ENCODE measurements at regions not wholly inside any gene's neighbourhood (a gene's known extent, or its start where the extent isn't known, plus 50 kb on each side); places are given as distances from the start of the nearest gene placed in this dataset.

DNA sequence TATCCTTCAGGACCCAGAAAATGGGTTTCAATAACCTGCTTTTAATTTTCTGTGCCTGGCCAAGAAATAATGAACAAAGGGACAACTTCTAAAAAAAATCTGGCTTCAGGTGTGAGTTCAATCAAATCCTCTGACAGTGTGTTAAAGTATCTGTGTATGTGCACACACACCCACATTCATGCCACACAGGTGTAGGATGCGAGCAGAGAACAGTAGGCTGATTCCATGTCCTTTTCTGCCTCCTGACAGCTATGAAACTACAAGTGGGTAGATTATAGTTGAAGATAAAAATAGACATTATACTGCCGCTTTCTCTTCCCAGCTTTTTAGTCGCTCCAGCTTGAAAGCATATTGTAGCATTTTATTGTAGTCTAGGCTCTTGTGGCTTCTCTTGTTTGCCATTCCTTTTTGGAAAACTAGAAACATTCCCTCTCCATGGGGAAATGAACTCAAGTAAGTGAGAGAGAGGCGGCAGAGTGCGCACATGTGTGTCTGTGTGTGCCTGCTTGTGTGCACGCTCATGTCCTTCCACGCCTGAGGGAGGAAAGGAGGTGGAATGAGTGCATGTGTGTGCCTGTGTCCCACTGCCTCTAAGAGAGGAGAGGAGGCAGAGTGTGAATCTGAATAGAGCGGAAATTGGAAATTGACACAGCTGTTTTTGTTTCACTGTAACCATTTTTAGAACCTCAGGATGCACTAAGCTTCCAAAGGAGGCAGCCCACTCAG, 273.0 kb downstream of the ELAVL2 start:
- Histone ChIP-seq H3K9me3 (ENCODE audit: control insufficient read depth in 2 of 2, low read length in 2 of 2) (no peaks in the 10 kb centered on the region), H3K4me1 (ENCODE audit: control insufficient read depth, insufficient read depth, low read length, poor library complexity, severe bottlenecking) (no peaks in the 10 kb centered on the region), H3K36me3 (ENCODE audit: control insufficient read depth, insufficient read depth, low read length) (no peaks in the 10 kb centered on the region), H3K27ac (ENCODE audit: insufficient read depth, low read length, poor library complexity, severe bottlenecking) (no peak overlapping the region), H3K4me3 (ENCODE audit: low read depth, low read length) (no peak overlapping the region), H3K27me3 (ENCODE audit: control insufficient read depth, insufficient read depth, low read length) (no peaks in the 10 kb centered on the region)
- Mint-ChIP-seq H3K4me3 (no peak overlapping the region), H3K9me3 (peaks cover 2 to 20% (median 12%) of the 10 kb centered on the region in 7 donors), H3K4me1 (no peaks in the 10 kb centered on the region), H3K36me3 (no peaks in the 10 kb centered on the region), H3K27me3 (no peaks in the 10 kb centered on the region), H3K27ac (no peak overlapping the region)
- ATAC-seq (ENCODE audit: low read depth in 2 of 2) (no peak), DNase-seq (no peak)

DNA sequence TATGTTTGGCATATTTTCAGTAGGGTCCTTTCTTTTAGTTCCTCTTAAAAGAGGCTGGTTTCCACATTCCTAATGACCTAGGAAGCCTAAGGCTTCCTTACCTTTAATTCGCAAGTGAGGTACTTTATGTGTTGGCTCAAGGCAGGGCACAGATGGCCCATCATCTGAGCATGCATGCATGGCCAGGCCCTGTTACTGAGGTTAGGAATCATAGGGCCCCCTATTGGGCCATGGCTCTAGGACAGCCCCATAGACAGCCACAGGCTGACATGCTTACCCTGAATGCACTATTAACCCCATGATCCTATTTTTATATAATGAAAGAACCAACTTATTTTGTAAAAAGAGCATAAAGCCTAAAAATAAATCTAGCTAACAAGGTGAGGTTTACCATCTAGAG, 271.4 kb downstream of the ELAVL2 start:
- Mint-ChIP-seq H3K36me3 (no peaks in the 10 kb centered on the region), H3K9me3 (peaks cover 2 to 20% (median 9%) of the 10 kb centered on the region in 7 donors), H3K4me1 (no peaks in the 10 kb centered on the region), H3K27me3 (no peaks in the 10 kb centered on the region), H3K4me3 (no peak overlapping the region), H3K27ac (no peak overlapping the region)
- ATAC-seq (ENCODE audit: low read depth in 2 of 2) (no peak), DNase-seq (no peak)
- Histone ChIP-seq H3K4me1 (ENCODE audit: control insufficient read depth, insufficient read depth, low read length, poor library complexity, severe bottlenecking) (no peaks in the 10 kb centered on the region), H3K27me3 (ENCODE audit: control insufficient read depth, insufficient read depth, low read length) (no peaks in the 10 kb centered on the region), H3K36me3 (ENCODE audit: control insufficient read depth, insufficient read depth, low read length) (no peaks in the 10 kb centered on the region), H3K27ac (ENCODE audit: insufficient read depth, low read length, poor library complexity, severe bottlenecking) (no peak overlapping the region), H3K9me3 (ENCODE audit: control insufficient read depth in 2 of 2, low read length in 2 of 2) (no peaks in the 10 kb centered on the region), H3K4me3 (ENCODE audit: low read depth, low read length) (no peak overlapping the region)

DNA sequence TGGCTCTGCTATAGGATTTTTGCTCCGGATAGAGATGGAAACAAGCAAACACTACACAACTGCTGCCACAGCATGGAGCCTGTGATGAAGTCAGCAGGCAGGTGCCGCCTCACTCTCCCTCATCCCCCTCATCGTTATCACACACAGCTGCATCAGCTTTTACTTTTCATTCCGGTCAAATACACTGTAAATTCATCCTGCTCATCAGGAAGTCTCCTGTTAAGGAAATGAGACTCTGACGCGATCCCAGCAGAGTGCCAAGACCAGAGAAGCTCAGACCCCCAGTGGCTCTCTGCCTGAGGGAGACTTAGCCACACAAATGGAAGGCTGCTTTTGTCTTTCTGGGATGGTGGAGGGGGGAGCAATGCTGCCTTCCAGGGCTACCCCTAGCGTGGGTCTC, 270.2 kb downstream of the ELAVL2 start:
- H3K36me3 ChIP-seq (ENCODE audit: control insufficient read depth, insufficient read depth, low read length), result no peaks in the 10 kb centered on the region
- Mint-ChIP-seq H3K4me3 (no peak overlapping the region), H3K27ac (no peak overlapping the region), H3K36me3 (no peaks in the 10 kb centered on the region), H3K9me3 (peaks cover 0 to 19% (median 5%) of the 10 kb centered on the region in 7 donors), H3K27me3 (no peaks in the 10 kb centered on the region), H3K4me1 (no peaks in the 10 kb centered on the region)
- no peaks in the 10 kb centered on the region for H3K9me3 ChIP-seq (ENCODE audit: control insufficient read depth in 2 of 2, low read length in 2 of 2)
- no peaks in the 10 kb centered on the region for H3K4me1 ChIP-seq (ENCODE audit: control insufficient read depth, insufficient read depth, low read length, poor library complexity, severe bottlenecking)
- no peak overlapping the region for H3K27ac ChIP-seq (ENCODE audit: insufficient read depth, low read length, poor library complexity, severe bottlenecking)
- no peaks in the 10 kb centered on the region for H3K27me3 ChIP-seq (ENCODE audit: control insufficient read depth, insufficient read depth, low read length)
- ATAC-seq (ENCODE audit: low read depth in 2 of 2) (no peak), DNase-seq (no peak)
- H3K4me3 ChIP-seq (ENCODE audit: low read depth, low read length), result no peak overlapping the region

GRCh38 chr9:23556459-23556858, 269.6 kb downstream of the ELAVL2 start:
- no peaks in the 10 kb centered on the region for H3K4me1 Mint-ChIP-seq
- H3K9me3 Mint-ChIP-seq, result peaks cover 0 to 19% (median 5%) of the 10 kb centered on the region in 7 donors
- no peaks in the 10 kb centered on the region for H3K27me3 Mint-ChIP-seq
- H3K4me3 Mint-ChIP-seq, result no peak overlapping the region
- H3K36me3 ChIP-seq (ENCODE audit: control insufficient read depth, insufficient read depth, low read length), result no peaks in the 10 kb centered on the region
- H3K4me1 ChIP-seq (ENCODE audit: control insufficient read depth, insufficient read depth, low read length, poor library complexity, severe bottlenecking), result no peaks in the 10 kb centered on the region
- H3K9me3 ChIP-seq (ENCODE audit: control insufficient read depth in 2 of 2, low read length in 2 of 2), result no peaks in the 10 kb centered on the region
- ATAC-seq (ENCODE audit: low read depth in 2 of 2) (no peak), DNase-seq (no peak)
- no peak overlapping the region for H3K27ac ChIP-seq (ENCODE audit: insufficient read depth, low read length, poor library complexity, severe bottlenecking)
- H3K4me3 ChIP-seq (ENCODE audit: low read depth, low read length), result no peak overlapping the region
- no peaks in the 10 kb centered on the region for H3K36me3 Mint-ChIP-seq
- no peaks in the 10 kb centered on the region for H3K27me3 ChIP-seq (ENCODE audit: control insufficient read depth, insufficient read depth, low read length)
- no peak overlapping the region for H3K27ac Mint-ChIP-seq

DNA sequence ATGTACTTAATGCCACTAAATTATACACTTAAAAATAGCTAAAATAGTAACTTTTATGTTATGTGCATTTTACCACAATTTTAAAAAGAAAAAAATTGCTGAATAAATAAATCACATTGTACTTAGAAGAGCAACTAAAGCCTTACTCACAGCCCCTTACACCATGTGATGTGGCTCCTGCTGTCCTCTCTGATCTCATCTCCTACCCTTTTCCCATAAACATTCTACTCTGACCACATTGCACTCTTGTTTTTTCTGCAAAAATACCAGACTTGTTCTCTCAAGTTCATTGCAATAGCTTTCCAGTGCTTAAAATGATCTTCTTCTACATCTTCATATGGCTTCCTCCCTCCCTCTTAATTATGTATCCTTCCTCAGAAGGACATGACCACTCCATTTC, 268.4 kb downstream of the ELAVL2 start:
- H3K9me3 Mint-ChIP-seq, result peaks cover 0 to 19% (median 5%) of the 10 kb centered on the region in 7 donors

GRCh38 chr9:23559522-23559921, 266.5 kb downstream of the ELAVL2 start:
- H3K36me3 Mint-ChIP-seq, result no peaks in the 10 kb centered on the region
- no peaks in the 10 kb centered on the region for H3K27me3 Mint-ChIP-seq
- ATAC-seq (ENCODE audit: low read depth in 2 of 2), result no peak
- Histone ChIP-seq H3K4me1 (ENCODE audit: control insufficient read depth, insufficient read depth, low read length, poor library complexity, severe bottlenecking) (no peaks in the 10 kb centered on the region), H3K4me3 (ENCODE audit: low read depth, low read length) (no peak overlapping the region), H3K36me3 (ENCODE audit: control insufficient read depth, insufficient read depth, low read length) (no peaks in the 10 kb centered on the region), H3K27me3 (ENCODE audit: control insufficient read depth, insufficient read depth, low read length) (no peaks in the 10 kb centered on the region), H3K27ac (ENCODE audit: insufficient read depth, low read length, poor library complexity, severe bottlenecking) (no peak overlapping the region), H3K9me3 (ENCODE audit: control insufficient read depth in 2 of 2, low read length in 2 of 2) (no peaks in the 10 kb centered on the region)
- no peak overlapping the region for H3K4me3 Mint-ChIP-seq
- no peak for DNase-seq
- peaks cover 0 to 21% (median 5%) of the 10 kb centered on the region in 7 donors for H3K9me3 Mint-ChIP-seq
- H3K27ac Mint-ChIP-seq, result no peak overlapping the region
- no peaks in the 10 kb centered on the region for H3K4me1 Mint-ChIP-seq

More for the DNA sequence above, 268.4 kb downstream of the ELAVL2 start:
- H3K36me3 ChIP-seq (ENCODE audit: control insufficient read depth, insufficient read depth, low read length), result no peaks in the 10 kb centered on the region
- H3K27me3 Mint-ChIP-seq, result no peaks in the 10 kb centered on the region
- H3K27ac Mint-ChIP-seq, result no peak overlapping the region
- H3K4me1 ChIP-seq (ENCODE audit: control insufficient read depth, insufficient read depth, low read length, poor library complexity, severe bottlenecking), result no peaks in the 10 kb centered on the region
- ATAC-seq (ENCODE audit: low read depth in 2 of 2), result no peak
- no peaks in the 10 kb centered on the region for H3K9me3 ChIP-seq (ENCODE audit: control insufficient read depth in 2 of 2, low read length in 2 of 2)
- H3K4me3 ChIP-seq (ENCODE audit: low read depth, low read length), result no peak overlapping the region
- H3K27ac ChIP-seq (ENCODE audit: insufficient read depth, low read length, poor library complexity, severe bottlenecking), result no peak overlapping the region
- no peaks in the 10 kb centered on the region for H3K4me1 Mint-ChIP-seq
- no peaks in the 10 kb centered on the region for H3K36me3 Mint-ChIP-seq
- DNase-seq, result no peak
- H3K27me3 ChIP-seq (ENCODE audit: control insufficient read depth, insufficient read depth, low read length), result no peaks in the 10 kb centered on the region
- no peak overlapping the region for H3K4me3 Mint-ChIP-seq

DNA sequence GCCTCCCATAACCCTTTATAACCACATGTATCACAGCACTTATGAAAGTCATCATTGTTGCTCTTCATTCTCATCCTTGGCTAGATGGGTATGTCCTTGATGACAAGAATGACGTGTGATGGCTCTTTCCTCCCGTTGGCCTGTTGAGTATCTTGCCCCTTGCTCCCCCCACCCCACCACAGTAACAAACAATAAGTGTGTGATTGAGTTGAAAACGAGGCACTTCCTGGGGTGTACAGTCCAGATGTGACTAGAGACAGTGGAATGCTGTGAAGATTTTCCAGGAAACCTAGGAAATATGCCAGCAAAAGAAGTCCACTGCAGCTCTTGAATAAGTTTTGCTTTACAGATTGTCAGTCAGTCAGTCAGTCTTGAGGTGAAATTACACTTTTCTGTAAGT, 262.5 kb downstream of the ELAVL2 start:
- Histone ChIP-seq H3K27ac (ENCODE audit: insufficient read depth, low read length, poor library complexity, severe bottlenecking) (no peak overlapping the region), H3K36me3 (ENCODE audit: control insufficient read depth, insufficient read depth, low read length) (no peaks in the 10 kb centered on the region), H3K27me3 (ENCODE audit: control insufficient read depth, insufficient read depth, low read length) (no peaks in the 10 kb centered on the region), H3K4me1 (ENCODE audit: control insufficient read depth, insufficient read depth, low read length, poor library complexity, severe bottlenecking) (no peaks in the 10 kb centered on the region), H3K9me3 (ENCODE audit: control insufficient read depth in 2 of 2, low read length in 2 of 2) (no peaks in the 10 kb centered on the region), H3K4me3 (ENCODE audit: low read depth, low read length) (no peak overlapping the region)
- no peaks in the 10 kb centered on the region for H3K4me1 Mint-ChIP-seq
- no peak overlapping the region for H3K4me3 Mint-ChIP-seq
- H3K27me3 Mint-ChIP-seq, result no peaks in the 10 kb centered on the region
- no peaks in the 10 kb centered on the region for H3K36me3 Mint-ChIP-seq
- H3K27ac Mint-ChIP-seq, result no peak overlapping the region
- ATAC-seq (ENCODE audit: low read depth in 2 of 2) (no peak), DNase-seq (no peak)
- peaks cover 0 to 12% (median 3%) of the 10 kb centered on the region in 7 donors for H3K9me3 Mint-ChIP-seq

DNA sequence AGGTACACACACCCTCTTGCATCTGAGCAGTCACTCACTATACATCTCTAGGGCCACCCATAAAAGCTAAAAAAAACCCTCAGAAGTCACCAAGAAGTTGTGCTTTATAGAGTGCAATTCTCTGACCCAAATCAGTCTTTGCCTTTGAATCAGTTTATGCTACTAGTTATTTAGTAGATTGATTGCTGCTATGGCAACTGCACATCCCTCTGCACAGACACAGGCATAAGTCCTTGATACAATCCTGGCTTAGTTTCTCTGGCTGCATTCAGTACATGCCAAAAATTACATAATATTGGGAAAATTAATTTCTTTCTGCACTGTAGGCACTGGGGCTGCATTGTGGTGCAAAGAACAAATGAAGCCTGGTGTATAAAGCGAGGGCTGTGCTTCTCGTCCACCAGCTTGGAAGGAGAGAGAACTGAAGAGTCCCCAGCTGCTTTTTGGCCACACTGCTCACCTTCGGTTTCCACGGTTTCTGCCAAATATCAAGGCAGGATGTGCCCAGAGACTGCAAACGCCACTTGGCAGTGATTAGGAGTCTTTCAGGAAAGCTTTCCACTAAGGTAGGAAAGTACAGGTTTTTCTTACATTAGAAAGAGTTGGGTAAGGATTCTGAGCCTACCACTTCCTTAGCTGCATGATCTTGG, 258.4 kb downstream of the ELAVL2 start:
- Histone ChIP-seq H3K27ac (ENCODE audit: insufficient read depth, low read length, poor library complexity, severe bottlenecking) (no peak overlapping the region), H3K27me3 (ENCODE audit: control insufficient read depth, insufficient read depth, low read length) (no peaks in the 10 kb centered on the region), H3K36me3 (ENCODE audit: control insufficient read depth, insufficient read depth, low read length) (no peaks in the 10 kb centered on the region), H3K4me1 (ENCODE audit: control insufficient read depth, insufficient read depth, low read length, poor library complexity, severe bottlenecking) (no peaks in the 10 kb centered on the region), H3K4me3 (ENCODE audit: low read depth, low read length) (no peak overlapping the region), H3K9me3 (ENCODE audit: control insufficient read depth in 2 of 2, low read length in 2 of 2) (peaks cover 0 to 2% of the 10 kb centered on the region in 2 experiments)
- no peak overlapping the region for H3K27ac Mint-ChIP-seq
- no peak for DNase-seq
- H3K9me3 Mint-ChIP-seq, result peaks cover 0 to 15% (median 4%) of the 10 kb centered on the region in 7 donors
- H3K4me3 Mint-ChIP-seq, result no peak overlapping the region
- no peak for ATAC-seq (ENCODE audit: low read depth in 2 of 2)
- no peaks in the 10 kb centered on the region for H3K4me1 Mint-ChIP-seq
- no peaks in the 10 kb centered on the region for H3K27me3 Mint-ChIP-seq
- no peaks in the 10 kb centered on the region for H3K36me3 Mint-ChIP-seq
